CD14-positive monocyte (primary cell): ENCODE measurements at regions not wholly inside any gene's neighbourhood (a gene's known extent, or its start where the extent isn't known, plus 50 kb on each side); places are given as distances from the start of the nearest gene placed in this dataset.

ENCODE experiments used
- DNase-seq, 3 donors: peaks; one replicate each; pipeline ENCODE4 v3.0.0-alpha.2; 2011 to 2022
- H2AFZ ChIP-seq: 2 replicates; pipeline ENCODE4 v1.6.0; 2012; ENCODE audit warnings: mild to moderate bottlenecking, low read depth, low read length, inconsistent platforms; ENCODE audit not compliant: insufficient read depth, poor library complexity, severe bottlenecking
- H3K27ac ChIP-seq, 2 donors: 1 replicate in 1 of 2; 2 replicates in 1 of 2; pipeline ENCODE4 v1.5.1; 2012 to 2013; ENCODE audit warnings: low read length in 2 of 2, control low read depth in 1 of 2, inconsistent platforms in 1 of 2, low read depth in 1 of 2, mild to moderate bottlenecking in 1 of 2
- H3K27me3 ChIP-seq, 2 donors: one replicate each; pipeline versions ENCODE4 v1.6.0 to v1.6.1; 2011 to 2013; ENCODE audit warnings: low read length in 2 of 2; ENCODE audit not compliant: control insufficient read depth in 2 of 2, insufficient read depth in 2 of 2
- H3K36me3 ChIP-seq, 2 donors: replicated peaks in 1 of 2; 1 replicate in 1 of 2; 2 replicates in 1 of 2; pipeline versions ENCODE4 v1.5.1 to v1.6.1; 2012 to 2013; ENCODE audit warnings: low read length in 2 of 2, control low read depth in 1 of 2, inconsistent platforms in 1 of 2, mild to moderate bottlenecking in 1 of 2; ENCODE audit not compliant: insufficient read depth in 2 of 2, control insufficient read depth in 1 of 2
- H3K4me1 ChIP-seq, 2 donors: 1 replicate in 1 of 2; 2 replicates in 1 of 2; pipeline versions ENCODE4 v1.5.1 to v1.6.1; 2012 to 2013; ENCODE audit warnings: low read length in 2 of 2, control low read depth in 1 of 2, inconsistent platforms in 1 of 2, mild to moderate bottlenecking in 1 of 2, moderate library complexity in 1 of 2; ENCODE audit not compliant: insufficient read depth in 2 of 2, control insufficient read depth in 1 of 2
- H3K4me2 ChIP-seq: replicated peaks from 2 replicates; pipeline ENCODE3; 2012; ENCODE audit warnings: low read length, moderate library complexity, mild to moderate bottlenecking; ENCODE audit not compliant: poor library complexity, severe bottlenecking; ENCODE audit errors: extremely low read depth
- H3K4me3 ChIP-seq, 3 experiments: fragments of 200-600 bp in 1 of 3; sonication (generic) in 1 of 3; replicated peaks in 1 of 3; 1 replicate in 2 of 3; 2 replicates in 1 of 3; pipeline ENCODE4 v1.5.1; 2011 to 2013; ENCODE audit warnings: low read length in 3 of 3, mild to moderate bottlenecking in 3 of 3, control low read depth in 2 of 3, low read depth in 2 of 3, inconsistent platforms in 1 of 3, moderate library complexity in 1 of 3
- H3K79me2 ChIP-seq: 2 replicates; pipeline ENCODE4 v1.6.0; 2012; ENCODE audit warnings: mild to moderate bottlenecking, control low read depth, inconsistent platforms, low read length, moderate library complexity; ENCODE audit not compliant: insufficient read depth
- H3K9ac ChIP-seq: 2 replicates; pipeline ENCODE4 v1.6.0; 2017; ENCODE audit warnings: low read length, mild to moderate bottlenecking; ENCODE audit not compliant: insufficient read depth, poor library complexity, severe bottlenecking
- H3K9me3 ChIP-seq, 2 donors: replicated peaks in 1 of 2; 1 replicate in 1 of 2; 2 replicates in 1 of 2; pipeline versions ENCODE4 v1.5.1 to v1.6.1; 2012 to 2013; ENCODE audit warnings: low read length in 2 of 2, control low read depth in 1 of 2; ENCODE audit not compliant: control insufficient read depth in 1 of 2, insufficient read depth in 1 of 2
- H4K20me1 ChIP-seq: 2 replicates; pipeline ENCODE4 v1.6.0; 2012; ENCODE audit warnings: mild to moderate bottlenecking, low read length, control low read depth, moderate library complexity; ENCODE audit not compliant: insufficient read depth
- H3K27ac Mint-ChIP-seq, 7 donors: one replicate each; pipeline ENCODE4 v1.8.0; 2020; ENCODE audit warnings: mild to moderate bottlenecking in 7 of 7, mixed read lengths in 7 of 7, moderate library complexity in 6 of 7, inconsistent platforms in 2 of 7
- H3K27me3 Mint-ChIP-seq, 3 donors: one replicate each; pipeline ENCODE4 v1.8.0; 2021 to 2022; ENCODE audit warnings: low read depth in 3 of 3, mild to moderate bottlenecking in 3 of 3, mixed read lengths in 3 of 3, moderate library complexity in 3 of 3, inconsistent platforms in 1 of 3
- H3K36me3 Mint-ChIP-seq, 2 donors: one replicate each; pipeline ENCODE4 v1.8.0; 2020; ENCODE audit warnings: mixed read lengths in 2 of 2, inconsistent platforms in 1 of 2, mild to moderate bottlenecking in 1 of 2
- H3K4me1 Mint-ChIP-seq: one replicate; pipeline ENCODE4 v1.8.0; 2020; ENCODE audit warnings: mild to moderate bottlenecking, mixed read lengths
- H3K4me3 Mint-ChIP-seq, 2 donors: one replicate each; pipeline ENCODE4 v1.8.0; 2020; ENCODE audit warnings: mild to moderate bottlenecking in 2 of 2, mixed read lengths in 2 of 2, moderate library complexity in 1 of 2
- H3K9me3 Mint-ChIP-seq, 7 donors: one replicate each; pipeline ENCODE4 v1.8.0; 2020 to 2022; ENCODE audit warnings: mixed read lengths in 7 of 7, mild to moderate bottlenecking in 6 of 7, moderate library complexity in 6 of 7, inconsistent platforms in 2 of 7
- WGBS: methylation state at CpG from one replicate; pipeline ENCODE4 v1.1.5; 2013; ENCODE audit warnings: missing lambda C conversion rate; ENCODE audit not compliant: insufficient coverage; 5-methylcytosine and 5-hydroxymethylcytosine counted together
- intact Hi-C, 2 donors: fragments of 100-400 bp; cut with micrococcal nuclease; formaldehyde crosslinking; loops; one replicate each; pipeline versions ENCODE4 v1.15.0 to v1.15.1; 2023
- TF ChIP-seq, protein P1 (sequence below): fragments of 200-600 bp; IDR thresholded peaks from one replicate; pipeline ENCODE4 v1.8.0; 2022; ENCODE audit warnings: antibody characterized with exemption, mild to moderate bottlenecking

DNA sequence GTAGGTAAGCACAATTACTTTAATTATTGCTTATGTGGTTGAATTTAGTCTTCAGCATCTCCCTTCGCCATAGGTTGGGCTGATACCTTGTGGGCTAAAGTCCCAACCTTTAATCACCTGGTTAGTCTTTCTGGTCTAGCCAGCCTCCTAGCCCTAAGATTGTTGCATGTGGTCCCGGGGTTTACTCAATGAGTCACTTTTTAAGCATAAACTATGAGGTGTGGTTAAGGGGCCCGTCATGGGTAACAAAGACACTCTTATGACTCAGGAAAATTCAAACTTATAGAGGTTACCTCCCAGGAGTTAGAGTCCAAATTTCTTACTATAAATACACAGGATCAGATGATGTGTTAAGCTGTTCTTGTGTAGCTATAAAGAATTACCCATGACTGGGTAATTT lies 841.6 kb downstream of the TRIB2 start:
- Histone ChIP-seq H3K4me1 (no peaks in the 10 kb centered on the region), H3K27me3 (no peaks in the 10 kb centered on the region), H3K36me3 (no peaks in the 10 kb centered on the region), H3K9me3 (peaks cover 0 to 4% of the 10 kb centered on the region in 2 donors), H4K20me1 (no peaks in the 10 kb centered on the region), H3K27ac (no peak overlapping the region), H3K4me3 (no peak overlapping the region), H3K79me2 (no peaks in the 10 kb centered on the region), H2AFZ (no peak overlapping the region), H3K9ac (no peak overlapping the region), H3K4me2 (no peak overlapping the region)
- no peak overlapping the region for H3K4me3 Mint-ChIP-seq
- H3K9me3 Mint-ChIP-seq: peaks cover 0 to 9% (median 6%) of the 10 kb centered on the region in 7 donors
- H3K27me3 Mint-ChIP-seq: no peaks in the 10 kb centered on the region
- intact Hi-C loops: no loop called here
- TF ChIP-seq, protein P1, sequence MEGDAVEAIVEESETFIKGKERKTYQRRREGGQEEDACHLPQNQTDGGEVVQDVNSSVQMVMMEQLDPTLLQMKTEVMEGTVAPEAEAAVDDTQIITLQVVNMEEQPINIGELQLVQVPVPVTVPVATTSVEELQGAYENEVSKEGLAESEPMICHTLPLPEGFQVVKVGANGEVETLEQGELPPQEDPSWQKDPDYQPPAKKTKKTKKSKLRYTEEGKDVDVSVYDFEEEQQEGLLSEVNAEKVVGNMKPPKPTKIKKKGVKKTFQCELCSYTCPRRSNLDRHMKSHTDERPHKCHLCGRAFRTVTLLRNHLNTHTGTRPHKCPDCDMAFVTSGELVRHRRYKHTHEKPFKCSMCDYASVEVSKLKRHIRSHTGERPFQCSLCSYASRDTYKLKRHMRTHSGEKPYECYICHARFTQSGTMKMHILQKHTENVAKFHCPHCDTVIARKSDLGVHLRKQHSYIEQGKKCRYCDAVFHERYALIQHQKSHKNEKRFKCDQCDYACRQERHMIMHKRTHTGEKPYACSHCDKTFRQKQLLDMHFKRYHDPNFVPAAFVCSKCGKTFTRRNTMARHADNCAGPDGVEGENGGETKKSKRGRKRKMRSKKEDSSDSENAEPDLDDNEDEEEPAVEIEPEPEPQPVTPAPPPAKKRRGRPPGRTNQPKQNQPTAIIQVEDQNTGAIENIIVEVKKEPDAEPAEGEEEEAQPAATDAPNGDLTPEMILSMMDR: no peak
- no peaks in the 10 kb centered on the region for H3K36me3 Mint-ChIP-seq
- H3K4me1 Mint-ChIP-seq: no peaks in the 10 kb centered on the region
- H3K27ac Mint-ChIP-seq: no peak overlapping the region
- WGBS: no CpG with 5 or more reads among the region's 3 CpGs
- no peak for DNase-seq

DNA sequence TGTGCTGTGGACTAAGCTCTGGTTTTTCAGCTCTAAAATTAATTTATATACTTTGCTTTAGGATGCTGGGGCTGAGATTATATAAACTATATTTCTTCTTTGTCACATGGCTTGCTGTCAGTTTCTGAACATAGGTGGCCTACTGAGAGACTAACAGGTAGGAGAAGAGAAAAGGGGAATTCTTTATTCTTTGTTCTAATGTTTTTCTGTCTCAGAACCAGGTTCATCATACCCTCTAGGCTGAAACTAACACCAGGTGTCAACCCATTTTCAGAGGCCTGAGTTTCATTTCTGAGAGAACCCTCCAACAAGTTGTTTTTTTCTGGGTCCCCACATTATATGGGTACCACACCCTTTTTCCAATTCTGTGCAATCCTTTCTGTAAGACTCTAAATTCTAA lies 843.6 kb downstream of the TRIB2 start:
- Histone ChIP-seq H3K4me2 (no peak overlapping the region), H3K4me1 (no peaks in the 10 kb centered on the region), H3K4me3 (no peak overlapping the region), H3K36me3 (no peaks in the 10 kb centered on the region), H2AFZ (no peak overlapping the region), H3K79me2 (no peaks in the 10 kb centered on the region), H3K27me3 (no peaks in the 10 kb centered on the region), H4K20me1 (no peaks in the 10 kb centered on the region), H3K27ac (no peak overlapping the region), H3K9me3 (peaks cover 0 to 4% of the 10 kb centered on the region in 2 donors), H3K9ac (no peak overlapping the region)
- Mint-ChIP-seq H3K4me3 (no peak overlapping the region), H3K4me1 (no peaks in the 10 kb centered on the region), H3K9me3 (peaks cover 0 to 6% (median 5%) of the 10 kb centered on the region in 7 donors), H3K27me3 (no peaks in the 10 kb centered on the region), H3K27ac (no peak overlapping the region), H3K36me3 (no peaks in the 10 kb centered on the region)
- intact Hi-C loops: no loop called here
- TF ChIP-seq, protein P1: no peak
- DNase-seq: no peak
